GM12878 (cell line): ENCODE measurements at regions not wholly inside any gene's neighbourhood (a gene's known extent, or its start where the extent isn't known, plus 50 kb on each side); places are given as distances from the start of the nearest gene placed in this dataset.

Experiments used
- ATAC-seq: fragments of 200-7000 bp; cut with Tn5 transposase; 3 replicates; pipeline ENCODE4 v1.9.1; 2020; ENCODE audit warnings: mild to moderate bottlenecking, moderate library complexity
- BruUV-seq: library from RNA; stranded (reverse); fragments of 400-500 nt; replicated peaks from 2 replicates; lab custom pipeline; 2021; lab: Mats Ljungman, UMichigan
- CTCF ChIA-PET: fragments of 300-600 bp; sonication (Branson Sonifier 250); formaldehyde crosslinking; extraction: SDS; loops from one replicate; lab custom pipeline; 2021; ENCODE audit warnings: inconsistent platforms; lab: Yijun Ruan, JAX
- POLR2A ChIA-PET: fragments of 350-600 bp; formaldehyde crosslinking; extraction: SDS; loops from one replicate; lab custom pipeline; 2021; ENCODE audit warnings: inconsistent platforms; lab: Charles Lee
- RAD21 ChIA-PET: fragments of 300-600 bp; sonication (Branson Sonifier 250); formaldehyde crosslinking; loops from one replicate; lab custom pipeline; 2023; ENCODE audit warnings: antibody characterized with exemption; ENCODE audit not compliant: unreplicated experiment; lab: Charles Lee
- SMC1A ChIA-PET: fragments of 300-600 bp; sonication (Branson Sonifier 250); formaldehyde crosslinking; loops from one replicate; lab custom pipeline; 2023; ENCODE audit not compliant: unreplicated experiment, uncharacterized antibody; lab: Charles Lee
- DNase-seq: peaks from one replicate; pipeline ENCODE4 v3.0.0-alpha.2; 2011; ENCODE audit warnings: low read depth, low spot score
- FAIRE-seq: peaks from 3 replicates; lab custom pipeline; 2011; peaks lifted over from hg19 to GRCh38; lab: Jason Lieb, UNC
- H2AFZ ChIP-seq: 2 replicates; pipeline ENCODE4 v1.6.0; 2011; ENCODE audit warnings: low read depth, low read length, control low read depth; ENCODE audit not compliant: control insufficient read depth
- H3K27ac ChIP-seq: 2 replicates; pipeline ENCODE4 v1.5.1; 2011; ENCODE audit warnings: control low read depth; ENCODE audit not compliant: control insufficient read depth, insufficient read depth
- H3K27me3 ChIP-seq, 2 experiments: replicated peaks in 1 of 2; 2 replicates each; pipeline versions ENCODE4 v1.6.0 to v1.6.1; 2011; ENCODE audit warnings: low read length in 1 of 2; ENCODE audit not compliant: control insufficient read depth in 2 of 2, insufficient read depth in 2 of 2
- H3K36me3 ChIP-seq, 2 experiments: 2 replicates each; pipeline ENCODE4 v1.5.1; 2011; ENCODE audit warnings: low read length in 1 of 2; ENCODE audit not compliant: control insufficient read depth in 2 of 2, insufficient read depth in 2 of 2
- H3K4me1 ChIP-seq: 2 replicates; pipeline ENCODE4 v1.6.1; 2011; ENCODE audit warnings: mild to moderate bottlenecking, low read length, moderate library complexity, mixed read lengths; ENCODE audit not compliant: control insufficient read depth, insufficient read depth
- H3K4me2 ChIP-seq: 2 replicates; pipeline ENCODE4 v1.6.0; 2011; ENCODE audit warnings: control low read depth; ENCODE audit not compliant: control insufficient read depth, insufficient read depth
- H3K4me3 ChIP-seq: fragments of 200-600 bp; sonication (generic); 2 replicates; pipeline ENCODE4 v1.5.1; 2016
- H3K79me2 ChIP-seq: 2 replicates; pipeline ENCODE4 v1.6.0; 2011; ENCODE audit warnings: low read length; ENCODE audit not compliant: control insufficient read depth, insufficient read depth
- H3K9ac ChIP-seq: 2 replicates; pipeline ENCODE4 v1.8.0; 2011; ENCODE audit warnings: low read length, control low read depth, mixed read lengths; ENCODE audit not compliant: control insufficient read depth, insufficient read depth
- H3K9me3 ChIP-seq: replicated peaks from 3 replicates; pipeline ENCODE4 v1.5.1; 2011; ENCODE audit warnings: mild to moderate bottlenecking, low read length; ENCODE audit not compliant: control insufficient read depth, insufficient read depth
- H4K20me1 ChIP-seq: 2 replicates; pipeline ENCODE4 v1.6.0; 2011; ENCODE audit not compliant: control insufficient read depth, insufficient read depth
- ATF3 ChIP-seq: IDR thresholded peaks from 2 replicates; pipeline ENCODE4 v1.6.1; 2011; ENCODE audit warnings: low read depth, mild to moderate bottlenecking, low read length, moderate library complexity, borderline replicate concordance; ENCODE audit errors: extremely low read depth
- E2F8 ChIP-seq: fragments of 450-650 bp; IDR thresholded peaks from 2 replicates; pipeline ENCODE4 v1.6.1; 2018; ENCODE audit warnings: mild to moderate bottlenecking, low read depth, moderate library complexity; ENCODE audit not compliant: partially characterized antibody
- MYC ChIP-seq: IDR thresholded peaks from 2 replicates; pipeline ENCODE4 v1.6.1; 2011; ENCODE audit warnings: mild to moderate bottlenecking, low read length, moderate library complexity, inconsistent platforms; ENCODE audit not compliant: insufficient read depth, insufficient replicate concordance, insufficient read length, severe bottlenecking
- NFYA ChIP-seq: IDR thresholded peaks from 2 replicates; pipeline ENCODE4 v1.6.1; 2011; ENCODE audit warnings: low read depth, mild to moderate bottlenecking, low read length, improper control_type of control experiment, borderline replicate concordance
- NR2F1 ChIP-seq: fragments of 450-650 bp; conservative IDR thresholded peaks from 2 replicates; pipeline ENCODE4 v1.6.1; 2017; ENCODE audit warnings: mild to moderate bottlenecking
- PKNOX1 ChIP-seq: fragments of 450-650 bp; IDR thresholded peaks from 2 replicates; pipeline ENCODE4 v1.6.1; 2016; ENCODE audit warnings: mild to moderate bottlenecking
- RFX5 ChIP-seq: IDR thresholded peaks from 2 replicates; pipeline ENCODE4 v1.6.1; 2011; ENCODE audit warnings: low read depth, low read length, improper control_type of control experiment
- SKIL ChIP-seq: fragments of 450-650 bp; IDR thresholded peaks from 2 replicates; pipeline ENCODE4 v1.6.1; 2017; ENCODE audit warnings: mild to moderate bottlenecking, low read depth, inconsistent platforms; ENCODE audit not compliant: poor library complexity, severe bottlenecking
- SUZ12 ChIP-seq: fragments of 200-600 bp; sonication (generic); IDR thresholded peaks from one replicate; pipeline ENCODE4 v1.6.1; 2018; ENCODE audit warnings: antibody characterized with exemption, mild to moderate bottlenecking; ENCODE audit not compliant: unreplicated experiment
- ZBTB33 ChIP-seq: fragments of 450-650 bp; IDR thresholded peaks from 2 replicates; pipeline ENCODE4 v1.6.1; 2017; ENCODE audit warnings: mild to moderate bottlenecking
- WGBS: methylation state at CpG from one replicate; pipeline ENCODE4 v1.1.6; 2016; ENCODE audit warnings: low lambda C conversion rate; ENCODE audit not compliant: insufficient replicate concordance, insufficient coverage; ENCODE audit errors: missing lambda C conversion rate; 5-methylcytosine and 5-hydroxymethylcytosine counted together
- in situ Hi-C: fragments of 300-500 bp; cut with MboI; formaldehyde crosslinking; loops from 9 replicates; pipeline ENCODE4 v1.14.3; 2018; ENCODE audit warnings: mixed read lengths
- intact Hi-C: fragments of 100-400 bp; cut with micrococcal nuclease; formaldehyde crosslinking; loops from one replicate; pipeline ENCODE4 v1.14.2; 2022; ENCODE audit not compliant: unreplicated experiment

GRCh38 chr9:120326049-120326693 is 253.8 kb downstream of the CDK5RAP2 start:
- ChIA-PET RAD21 (no interaction called here), SMC1A (no interaction called here), POLR2A (no interaction called here), CTCF (no interaction called here)
- intact Hi-C loops: no loop called here
- no peaks in the 10 kb centered on the region for H3K9me3 ChIP-seq
- H3K79me2 ChIP-seq: no peaks in the 10 kb centered on the region
- BruUV-seq: no TSS peak
- in situ Hi-C loops: no loop called here
- no peak overlapping the region for H2AFZ ChIP-seq
- no peak for DNase-seq
- H4K20me1 ChIP-seq: no peaks in the 10 kb centered on the region
- no peak for FAIRE-seq
- H3K4me2 ChIP-seq: no peak overlapping the region
- 9% methylated on average over 4 of the region's 4 CpGs for WGBS
- H3K27me3 ChIP-seq: peaks cover 0 to 3% of the 10 kb centered on the region in 2 experiments; a peak in 1 of 4 replicates
- no peak overlapping the region for H3K4me3 ChIP-seq
- H3K9ac ChIP-seq: no peak overlapping the region
- H3K4me1 ChIP-seq: no peaks in the 10 kb centered on the region
- no peaks in the 10 kb centered on the region for H3K36me3 ChIP-seq
- ATAC-seq: no peak
- no peak overlapping the region for H3K27ac ChIP-seq
- no peak for TF ChIP-seq E2F8
- no peak for TF ChIP-seq MYC
- TF ChIP-seq SUZ12: no peak
- no peak for TF ChIP-seq NR2F1
- no peak for TF ChIP-seq ZBTB33
- no peak for TF ChIP-seq NFYA
- no peak for TF ChIP-seq PKNOX1
- TF ChIP-seq SKIL: no peak
- TF ChIP-seq ATF3: no peak
- TF ChIP-seq RFX5: no peak
